ENCODE measurements at regions not wholly inside any gene's neighbourhood (a gene's known extent, or its start where the extent isn't known, plus 50 kb on each side); places are given as distances from the start of the nearest gene placed in this dataset.

DNA sequence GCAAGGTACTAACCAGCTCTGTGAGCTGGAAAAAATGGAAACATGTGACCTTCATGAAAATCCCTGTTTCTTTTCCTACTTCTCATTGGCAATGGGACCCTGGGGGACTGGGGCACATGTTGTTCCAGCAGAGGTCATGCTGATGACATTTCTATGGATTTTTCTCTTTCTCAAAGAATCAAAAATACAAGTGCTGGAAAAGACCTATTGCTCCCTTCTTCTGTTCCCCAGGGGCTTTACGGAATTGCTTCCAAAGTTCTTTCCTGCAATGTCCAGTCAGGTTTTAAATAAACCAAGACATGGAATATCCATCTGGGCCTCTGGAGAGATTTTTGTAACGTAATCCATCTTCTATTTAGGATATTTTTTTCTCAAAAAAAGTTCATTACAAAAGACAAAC lies 1006.1 kb upstream of the CELF4 start:
- TF ChIP-seq, protein P1, sequence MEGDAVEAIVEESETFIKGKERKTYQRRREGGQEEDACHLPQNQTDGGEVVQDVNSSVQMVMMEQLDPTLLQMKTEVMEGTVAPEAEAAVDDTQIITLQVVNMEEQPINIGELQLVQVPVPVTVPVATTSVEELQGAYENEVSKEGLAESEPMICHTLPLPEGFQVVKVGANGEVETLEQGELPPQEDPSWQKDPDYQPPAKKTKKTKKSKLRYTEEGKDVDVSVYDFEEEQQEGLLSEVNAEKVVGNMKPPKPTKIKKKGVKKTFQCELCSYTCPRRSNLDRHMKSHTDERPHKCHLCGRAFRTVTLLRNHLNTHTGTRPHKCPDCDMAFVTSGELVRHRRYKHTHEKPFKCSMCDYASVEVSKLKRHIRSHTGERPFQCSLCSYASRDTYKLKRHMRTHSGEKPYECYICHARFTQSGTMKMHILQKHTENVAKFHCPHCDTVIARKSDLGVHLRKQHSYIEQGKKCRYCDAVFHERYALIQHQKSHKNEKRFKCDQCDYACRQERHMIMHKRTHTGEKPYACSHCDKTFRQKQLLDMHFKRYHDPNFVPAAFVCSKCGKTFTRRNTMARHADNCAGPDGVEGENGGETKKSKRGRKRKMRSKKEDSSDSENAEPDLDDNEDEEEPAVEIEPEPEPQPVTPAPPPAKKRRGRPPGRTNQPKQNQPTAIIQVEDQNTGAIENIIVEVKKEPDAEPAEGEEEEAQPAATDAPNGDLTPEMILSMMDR (IDR thresholded peaks at IDR 0.05), result no peak
- TF ChIP-seq POLR2A (IDR thresholded peaks at IDR 0.05), result no peak
